VCaP (cell line): ENCODE measurements at regions not wholly inside any gene's neighbourhood (a gene's known extent, or its start where the extent isn't known, plus 50 kb on each side); places are given as distances from the start of the nearest gene placed in this dataset.
"Not testable (repeated sequence)": the region's sequence is repeated elsewhere in the genome, so short reads cannot be mapped to it uniquely, and the experiment has no call there.

ENCODE experiments used
- H3K27ac ChIP-seq: fragments of 450-650 bp; 2 replicates; pipeline ENCODE4 v1.5.1; 2017
- TF ChIP-seq, protein P1 (sequence below): fragments of 450-650 bp; conservative IDR thresholded peaks from 2 replicates; pipeline ENCODE4 v1.5.1; 2017; ENCODE audit warnings: mild to moderate bottlenecking, moderate library complexity

- no peak overlapping the region for H3K27ac ChIP-seq
- TF ChIP-seq, protein P1, sequence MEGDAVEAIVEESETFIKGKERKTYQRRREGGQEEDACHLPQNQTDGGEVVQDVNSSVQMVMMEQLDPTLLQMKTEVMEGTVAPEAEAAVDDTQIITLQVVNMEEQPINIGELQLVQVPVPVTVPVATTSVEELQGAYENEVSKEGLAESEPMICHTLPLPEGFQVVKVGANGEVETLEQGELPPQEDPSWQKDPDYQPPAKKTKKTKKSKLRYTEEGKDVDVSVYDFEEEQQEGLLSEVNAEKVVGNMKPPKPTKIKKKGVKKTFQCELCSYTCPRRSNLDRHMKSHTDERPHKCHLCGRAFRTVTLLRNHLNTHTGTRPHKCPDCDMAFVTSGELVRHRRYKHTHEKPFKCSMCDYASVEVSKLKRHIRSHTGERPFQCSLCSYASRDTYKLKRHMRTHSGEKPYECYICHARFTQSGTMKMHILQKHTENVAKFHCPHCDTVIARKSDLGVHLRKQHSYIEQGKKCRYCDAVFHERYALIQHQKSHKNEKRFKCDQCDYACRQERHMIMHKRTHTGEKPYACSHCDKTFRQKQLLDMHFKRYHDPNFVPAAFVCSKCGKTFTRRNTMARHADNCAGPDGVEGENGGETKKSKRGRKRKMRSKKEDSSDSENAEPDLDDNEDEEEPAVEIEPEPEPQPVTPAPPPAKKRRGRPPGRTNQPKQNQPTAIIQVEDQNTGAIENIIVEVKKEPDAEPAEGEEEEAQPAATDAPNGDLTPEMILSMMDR: no peak
Observed at GRCh38 chr5:94102849-94103248, 361.4 kb upstream of the POU5F2 start.

- not testable (repeated sequence) for H3K27ac ChIP-seq
Observed at GRCh38 chr5:94097384-94097783, 356.0 kb upstream of the POU5F2 start.

GRCh38 chr5:94094793-94095441 lies 353.5 kb upstream of the POU5F2 start:
- TF ChIP-seq, protein P1: no peak
- no peak overlapping the region for H3K27ac ChIP-seq

GRCh38 chr5:94093300-94093699 lies 351.9 kb upstream of the POU5F2 start:
- TF ChIP-seq, protein P1: no peak
- no peak overlapping the region for H3K27ac ChIP-seq

DNA sequence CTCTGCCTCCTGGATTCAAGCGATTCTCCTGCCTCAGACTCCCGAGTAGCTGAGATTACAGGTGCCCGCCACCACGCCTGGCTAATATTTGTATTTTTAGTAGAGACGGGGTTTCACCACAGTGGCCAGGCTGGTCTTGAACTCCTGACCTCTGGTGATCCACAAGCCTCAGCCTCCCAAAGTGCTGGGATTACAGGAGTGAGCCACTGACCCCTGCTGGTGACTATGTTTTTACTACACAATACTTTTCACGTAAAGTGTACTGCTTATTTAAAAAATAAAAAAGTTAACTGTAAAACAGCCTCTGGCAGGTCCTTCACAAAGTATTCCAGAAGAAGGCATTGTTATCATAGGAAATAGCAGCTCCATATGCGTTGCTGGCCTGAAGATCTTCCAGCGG lies 345.2 kb upstream of the POU5F2 start:
- H3K27ac ChIP-seq: not testable (repeated sequence)
- TF ChIP-seq, protein P1: peak; percentile 39

DNA sequence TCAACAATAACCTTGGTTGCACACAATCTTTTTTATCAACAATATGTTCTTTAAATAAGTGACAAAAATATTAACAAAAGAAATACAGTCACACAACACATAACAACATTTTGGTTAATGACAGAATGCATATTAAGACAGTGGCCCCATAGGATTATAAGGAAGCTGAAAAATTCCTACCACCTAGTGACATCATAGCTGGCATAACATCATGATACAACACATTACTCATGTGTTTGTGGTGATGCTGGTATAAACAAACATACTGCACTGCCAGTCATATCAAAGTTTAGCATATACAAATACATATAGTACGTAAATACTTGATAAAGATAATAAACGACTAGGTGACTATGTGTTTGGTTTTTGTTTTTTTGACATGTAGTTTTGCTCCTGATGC lies 344.8 kb upstream of the POU5F2 start:
- TF ChIP-seq, protein P1: no peak
- no peak overlapping the region for H3K27ac ChIP-seq

DNA sequence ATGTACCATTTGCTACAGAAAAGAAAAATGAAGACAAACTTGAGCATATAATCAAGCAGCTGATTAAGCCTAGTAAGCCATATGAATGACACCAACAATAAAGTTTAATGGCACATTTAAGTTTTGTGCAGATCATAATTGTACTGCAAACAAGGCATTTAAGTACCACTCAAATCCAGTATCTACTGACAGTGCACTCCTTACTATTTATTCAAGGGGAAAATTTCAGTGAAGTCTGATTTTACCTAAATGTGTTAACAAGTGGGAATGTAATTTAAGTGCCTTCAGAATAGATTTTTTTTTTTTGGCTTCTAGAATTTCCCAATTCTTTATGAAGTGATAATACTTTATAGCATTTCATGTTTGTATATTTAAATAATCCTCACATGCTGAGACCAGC lies 341.0 kb upstream of the POU5F2 start:
- TF ChIP-seq, protein P1: no peak
- H3K27ac ChIP-seq: no peak overlapping the region

DNA sequence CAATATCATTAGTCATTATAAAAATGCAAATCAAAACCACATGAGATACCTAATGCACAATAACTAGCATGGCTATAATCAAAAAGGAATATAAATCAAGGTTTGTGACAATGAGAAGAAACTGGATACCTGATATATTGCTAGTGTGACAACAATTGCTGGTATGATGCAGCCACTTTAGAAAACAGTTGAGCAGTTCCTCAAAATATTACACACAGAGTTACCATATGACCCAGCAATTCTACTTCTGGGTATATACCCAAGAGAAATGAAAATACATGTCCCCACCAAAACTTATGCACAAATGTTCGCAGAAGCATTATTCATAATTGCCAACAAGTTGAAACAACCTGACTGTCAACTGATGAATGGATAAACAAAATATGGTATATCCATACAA lies 339.7 kb upstream of the POU5F2 start:
- no peak overlapping the region for H3K27ac ChIP-seq
- TF ChIP-seq, protein P1: no peak
